ENCODE measurements at regions not wholly inside any gene's neighbourhood (a gene's known extent, or its start where the extent isn't known, plus 50 kb on each side); places are given as distances from the start of the nearest gene placed in this dataset.

- no peak for DNase-seq (ENCODE audit: low spot score)
- ATAC-seq = no peak
- intact Hi-C loops (cut with DNase I) = no loop called here
Measured at GRCh38 chr3:168926426-168926825, 737.1 kb downstream of the MECOM start.

- ATAC-seq (no peak), DNase-seq (ENCODE audit: low spot score) (no peak)
- intact Hi-C loops (cut with DNase I) = no loop called here
Measured at GRCh38 chr3:168925568-168925967, 737.9 kb downstream of the MECOM start.

DNA sequence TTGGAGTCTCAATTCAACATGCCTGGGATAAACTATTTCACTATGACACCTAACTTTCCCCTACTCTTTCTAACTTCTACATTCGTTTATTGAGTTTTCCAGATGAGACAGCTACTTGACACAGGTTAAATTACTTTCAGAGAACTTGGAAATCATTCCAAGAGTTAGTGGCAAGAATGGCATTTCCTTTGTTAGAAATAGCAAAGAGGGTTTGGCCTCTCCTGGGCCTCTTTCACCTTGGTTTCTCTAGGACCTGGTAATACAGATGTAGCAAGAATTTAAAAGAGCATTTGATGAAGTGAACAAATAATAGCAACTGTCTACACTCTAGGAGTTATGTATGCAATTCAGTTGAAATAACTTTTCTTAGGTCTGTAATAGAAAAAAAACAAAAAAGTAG lies 748.9 kb downstream of the MECOM start:
- no peak for ATAC-seq
- intact Hi-C loops (cut with DNase I) = no loop called here
- no peak for DNase-seq (ENCODE audit: low spot score)

GRCh38 chr3:168909260-168909659 lies 754.3 kb downstream of the MECOM start:
- ATAC-seq (no peak), DNase-seq (ENCODE audit: low spot score) (no peak)
- intact Hi-C loops (cut with DNase I) = no loop called here

DNA sequence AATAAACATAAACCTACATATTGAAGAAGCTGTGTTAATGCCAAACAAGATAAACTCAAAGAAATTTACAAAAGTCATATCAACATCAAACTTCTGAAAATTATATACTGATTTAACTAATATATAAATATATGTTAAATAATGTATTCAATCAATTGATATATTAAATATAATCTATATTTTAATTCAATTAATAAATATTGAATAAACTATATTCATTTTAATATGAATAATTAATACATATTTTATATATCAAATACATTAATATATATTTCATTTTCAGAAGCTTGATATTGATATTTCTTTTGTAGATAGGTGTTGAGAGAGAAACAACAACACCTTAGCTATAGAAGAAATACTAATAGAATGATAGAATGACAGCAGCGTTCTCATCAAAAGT lies 768.1 kb downstream of the MECOM start:
- no peak for DNase-seq (ENCODE audit: low spot score)
- intact Hi-C loops (cut with DNase I) = no loop called here
- no peak for ATAC-seq

DNA sequence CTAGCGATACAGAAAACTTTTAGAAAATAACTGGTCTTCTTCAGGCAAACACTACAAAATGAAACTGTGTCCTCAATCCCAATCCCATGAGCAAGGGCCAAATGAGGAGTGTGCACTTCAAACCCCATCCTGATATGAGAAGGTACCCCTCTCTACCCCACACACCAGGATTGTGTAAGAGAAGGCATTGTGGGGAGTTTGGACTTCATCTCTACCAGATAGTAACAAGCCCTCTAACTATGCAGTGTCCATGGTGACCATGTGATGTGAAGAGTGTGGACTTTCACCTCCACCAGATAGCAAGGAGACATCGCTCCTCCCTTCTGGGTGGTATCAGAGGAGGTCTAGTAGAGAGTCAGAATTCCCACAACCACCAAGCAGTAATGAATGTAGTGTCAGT lies 769.3 kb downstream of the MECOM start:
- ATAC-seq (no peak), DNase-seq (ENCODE audit: low spot score) (no peak)
- intact Hi-C loops (cut with DNase I) = no loop called here

DNA sequence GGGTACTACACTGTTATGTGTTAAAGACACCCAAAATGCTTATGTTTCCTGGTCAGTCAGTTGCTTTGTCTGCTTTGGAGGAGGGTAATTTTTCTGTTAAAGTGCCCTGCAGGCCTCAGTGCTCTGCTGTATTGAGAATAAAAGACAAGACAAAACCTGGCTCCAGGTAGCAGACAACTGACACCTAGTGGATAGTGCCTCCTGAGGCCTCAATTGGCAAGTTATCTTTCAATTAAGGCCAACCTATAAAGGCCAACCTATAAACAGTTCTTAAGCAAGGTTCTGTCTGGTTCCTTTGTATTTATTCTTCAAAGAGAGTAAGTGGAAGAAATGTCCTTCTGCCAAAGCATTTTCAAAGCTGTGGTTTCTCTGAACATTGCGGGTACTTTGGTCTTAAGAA lies 773.8 kb downstream of the MECOM start:
- ATAC-seq = no peak
- no peak for DNase-seq (ENCODE audit: low spot score)

GRCh38 chr3:168888781-168889180 lies 774.7 kb downstream of the MECOM start:
- intact Hi-C loops (cut with DNase I) = no loop called here

More for the DNA sequence above, 773.8 kb downstream of the MECOM start:
- intact Hi-C loops (cut with DNase I) = no loop called here

DNA sequence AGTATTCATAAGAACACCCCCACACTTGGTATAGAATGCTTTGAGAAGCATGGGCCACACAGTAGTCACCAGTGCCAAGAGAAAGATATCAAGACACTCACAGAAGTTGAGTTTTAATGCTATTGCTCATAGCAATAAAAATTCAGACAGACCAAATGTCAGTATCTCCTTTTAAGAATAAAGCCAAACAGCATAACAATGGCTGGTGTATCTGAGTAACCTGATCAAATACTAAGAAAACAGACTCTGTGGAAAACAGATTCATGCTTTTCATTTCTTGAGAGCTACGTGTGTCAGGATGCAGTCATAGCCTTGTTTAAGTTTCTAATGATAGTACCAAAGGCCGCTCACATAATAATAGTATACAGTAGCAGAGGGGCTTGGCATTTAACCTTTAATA lies 778.5 kb downstream of the MECOM start:
- ATAC-seq = no peak
- intact Hi-C loops (cut with DNase I) = no loop called here
- DNase-seq (ENCODE audit: low spot score) = no peak

More at GRCh38 chr3:168888781-168889180, 774.7 kb downstream of the MECOM start:
- DNase-seq (ENCODE audit: low spot score) (no peak), ATAC-seq (no peak)

GRCh38 chr3:168884353-168884903 lies 779.1 kb downstream of the MECOM start:
- DNase-seq (ENCODE audit: low spot score) (no peak), ATAC-seq (peak; percentile 76)
- intact Hi-C loops (cut with DNase I) = no loop called here

DNA sequence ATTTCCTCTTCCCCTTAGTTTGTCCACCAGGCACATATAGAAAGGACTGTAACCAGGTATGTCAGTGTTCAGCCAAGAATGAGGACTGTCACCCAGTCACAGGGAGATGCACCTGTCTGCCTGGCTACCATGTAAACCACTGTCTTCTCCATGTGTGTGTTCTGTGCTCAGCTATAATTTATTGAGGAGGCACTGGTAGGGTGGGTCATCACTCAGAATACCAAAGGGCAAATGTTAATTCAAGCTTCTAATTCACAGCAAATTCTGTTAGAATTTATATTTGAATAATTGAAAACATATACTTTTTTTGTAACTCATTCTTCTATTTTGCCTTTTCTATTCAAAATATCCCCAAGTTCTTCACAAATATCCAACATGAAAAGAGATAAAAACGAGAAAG lies 780.4 kb downstream of the MECOM start:
- intact Hi-C loops (cut with DNase I) = no loop called here
- no peak for ATAC-seq

GRCh38 chr3:168881804-168882203 lies 781.7 kb downstream of the MECOM start:
- intact Hi-C loops (cut with DNase I) = no loop called here
- DNase-seq (ENCODE audit: low spot score) (no peak), ATAC-seq (no peak)

More for the DNA sequence above, 780.4 kb downstream of the MECOM start:
- no peak for DNase-seq (ENCODE audit: low spot score)

- intact Hi-C loops (cut with DNase I) = no loop called here
- ATAC-seq = no peak
- DNase-seq (ENCODE audit: low spot score) = no peak
Measured at GRCh38 chr3:168878655-168879054, 782.9 kb upstream of the GOLIM4 start.

- ATAC-seq (no peak), DNase-seq (ENCODE audit: low spot score) (no peak)
- intact Hi-C loops (cut with DNase I) = no loop called here
Measured at GRCh38 chr3:168877899-168878298, 782.2 kb upstream of the GOLIM4 start.

DNA sequence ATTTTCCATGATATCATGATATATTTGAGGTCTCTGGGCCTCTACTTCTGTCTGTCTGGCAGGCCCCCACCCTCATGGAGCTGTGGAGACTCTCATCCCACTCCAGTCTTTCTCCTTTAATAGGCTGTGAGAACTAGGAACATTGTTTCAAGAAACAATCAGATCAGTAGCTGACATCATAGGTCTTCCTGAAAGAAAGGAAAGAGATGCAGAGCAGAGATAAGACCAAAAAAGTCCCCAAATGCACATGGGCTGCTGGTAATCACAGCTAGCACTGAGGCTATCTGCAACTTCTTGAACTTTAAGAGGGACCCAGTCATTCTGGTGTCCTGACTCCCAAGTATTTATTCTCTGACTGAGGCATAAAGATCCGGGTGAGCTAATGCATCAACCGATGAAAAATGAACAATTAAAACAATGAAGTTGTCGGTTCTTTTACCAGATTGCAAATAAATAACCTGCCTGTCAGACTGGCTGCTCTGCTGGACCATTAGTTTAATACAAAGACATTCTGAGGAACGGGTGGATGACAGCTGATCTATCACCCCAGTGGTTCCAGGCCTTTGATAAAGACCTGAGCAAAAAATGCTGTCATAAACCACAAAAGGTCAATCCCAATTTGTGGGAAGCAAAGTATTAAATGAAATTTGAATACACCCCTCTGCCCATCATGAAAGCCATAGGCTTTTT lies 780.8 kb upstream of the GOLIM4 start:
- intact Hi-C loops (cut with DNase I) = no loop called here
- ATAC-seq (no peak), DNase-seq (ENCODE audit: low spot score) (no peak)

DNA sequence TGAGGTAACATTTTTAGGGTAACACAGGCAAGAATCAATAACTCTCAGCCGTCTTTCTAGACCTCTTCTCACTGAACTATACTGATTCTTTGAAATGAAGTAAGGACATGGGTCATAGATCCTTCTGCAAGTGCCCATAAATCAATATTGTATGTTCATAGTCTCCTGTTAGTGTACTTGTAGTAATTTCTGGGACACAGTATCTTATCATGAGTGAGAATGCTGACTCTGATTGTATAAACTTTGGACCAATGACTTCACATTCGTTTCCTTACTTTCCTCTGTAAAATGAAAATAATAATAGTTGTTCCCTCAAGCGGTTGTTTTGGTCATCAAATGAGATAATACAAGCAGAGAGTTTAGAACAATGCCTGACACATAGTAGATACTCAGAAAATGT lies 777.1 kb upstream of the GOLIM4 start:
- DNase-seq (ENCODE audit: low spot score) (no peak), ATAC-seq (no peak)
- intact Hi-C loops (cut with DNase I) = loop anchor here (1.0 kb wide), 1 partner anchor 21 kb away; no protein-coding TSS in a partner anchor

- intact Hi-C loops (cut with DNase I) = no loop called here
- ATAC-seq (no peak), DNase-seq (ENCODE audit: low spot score) (no peak)
Measured at GRCh38 chr3:168870892-168871291, 775.2 kb upstream of the GOLIM4 start.

DNA sequence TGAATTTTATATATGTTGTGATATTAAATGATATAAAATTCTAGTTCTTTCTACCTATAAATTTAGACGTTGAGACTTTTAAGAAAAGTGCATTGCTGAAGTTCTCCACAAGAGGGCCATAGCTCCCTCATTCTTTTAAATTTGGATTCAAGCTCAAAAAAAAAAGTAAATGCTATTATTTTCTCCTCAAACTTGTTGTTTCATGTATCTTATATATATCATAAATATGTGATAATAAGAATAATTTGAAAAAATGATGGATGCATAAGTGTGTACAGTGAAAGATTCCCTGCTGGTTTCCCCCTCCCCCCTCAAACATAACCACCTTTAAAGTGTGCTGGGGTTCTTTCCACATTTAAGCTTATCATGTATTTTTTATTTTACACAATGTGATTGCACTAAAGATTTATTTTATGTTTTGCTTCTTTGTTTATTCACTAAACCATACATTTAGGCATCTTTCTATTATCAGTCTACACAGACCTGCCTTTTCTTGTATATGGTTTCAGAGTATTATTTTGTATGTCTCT lies 769.4 kb upstream of the GOLIM4 start:
- DNase-seq (ENCODE audit: low spot score) (no peak), ATAC-seq (no peak)
- intact Hi-C loops (cut with DNase I) = no loop called here

GRCh38 chr3:168864107-168865021 lies 768.6 kb upstream of the GOLIM4 start:
- ATAC-seq (no peak), DNase-seq (ENCODE audit: low spot score) (no peak)
- intact Hi-C loops (cut with DNase I) = no loop called here

- intact Hi-C loops (cut with DNase I) = no loop called here
- no peak for DNase-seq (ENCODE audit: low spot score)
- ATAC-seq = no peak
Measured at GRCh38 chr3:168863561-168863960, 767.8 kb upstream of the GOLIM4 start.
